Kidney (tissue), 13 donors: ENCODE measurements at regions not wholly inside any gene's neighbourhood (a gene's known extent, or its start where the extent isn't known, plus 50 kb on each side); places are given as distances from the start of the nearest gene placed in this dataset.

Experiments
- DNase-seq, 5 donors: peaks; one replicate each; pipeline ENCODE4 v3.0.0-alpha.2; 2013 to 2020
- FAIRE-seq: peaks from 2 replicates; lab custom pipeline; 2012; peaks lifted over from hg19 to GRCh38; lab: Jason Lieb, UNC
- H3K27ac ChIP-seq, 2 donors: one replicate each; pipeline ENCODE4 v1.7.0; 2013; ENCODE audit warnings: low read depth in 2 of 2, low read length in 2 of 2, inconsistent platforms in 1 of 2
- H3K27me3 ChIP-seq: one replicate; pipeline ENCODE4 v1.7.1; 2013; ENCODE audit warnings: low read length, inconsistent platforms; ENCODE audit not compliant: control insufficient read depth, insufficient read depth
- H3K36me3 ChIP-seq, 3 donors: one replicate each; pipeline versions ENCODE4 v1.7.0 to v1.7.1; 2013; ENCODE audit warnings: low read length in 3 of 3, control low read depth in 1 of 3, inconsistent platforms in 1 of 3; ENCODE audit not compliant: insufficient read depth in 3 of 3, control insufficient read depth in 2 of 3
- H3K4me1 ChIP-seq, 3 donors: one replicate each; pipeline versions ENCODE4 v1.7.0 to v1.7.1; 2013; ENCODE audit warnings: low read length in 3 of 3, inconsistent platforms in 1 of 3, low read depth in 1 of 3; ENCODE audit not compliant: control insufficient read depth in 2 of 3, insufficient read depth in 2 of 3
- H3K4me3 ChIP-seq, 3 donors: one replicate each; pipeline versions ENCODE4 v1.7.0 to v1.8.1; 2013; ENCODE audit warnings: low read length in 3 of 3, control low read depth in 1 of 3, inconsistent platforms in 1 of 3
- H3K9ac ChIP-seq, 3 donors: one replicate each; pipeline versions ENCODE4 v1.7.0 to v1.7.1; 2013; ENCODE audit warnings: low read length in 3 of 3, control low read depth in 1 of 3, inconsistent platforms in 1 of 3
- H3K9me3 ChIP-seq, 3 donors: one replicate each; pipeline versions ENCODE4 v1.7.0 to v1.7.1; 2013; ENCODE audit warnings: low read length in 3 of 3, control low read depth in 1 of 3, inconsistent platforms in 1 of 3; ENCODE audit not compliant: control insufficient read depth in 2 of 3, insufficient read depth in 1 of 3
- intact Hi-C: fragments of 100-400 bp; cut with DNase I; formaldehyde crosslinking; loops from one replicate; pipeline ENCODE4 v1.11.1; 2022
- TF ChIP-seq, protein P1 (sequence below): IDR thresholded peaks from 3 replicates; pipeline ENCODE4 v1.5.1; 2012; ENCODE audit warnings: mild to moderate bottlenecking, moderate library complexity, borderline replicate concordance; ENCODE audit not compliant: insufficient read depth; ENCODE audit errors: extremely low read depth
- donor health status: control.
- donor health status: control.
- donor health status: control.
- donor health status: control.
- donor health status: control.
- donor health status: DM: yes; HTN: yes; CAD: no.
- donor health status: Normal renal cell carcinoma (clear cell type).

DNA sequence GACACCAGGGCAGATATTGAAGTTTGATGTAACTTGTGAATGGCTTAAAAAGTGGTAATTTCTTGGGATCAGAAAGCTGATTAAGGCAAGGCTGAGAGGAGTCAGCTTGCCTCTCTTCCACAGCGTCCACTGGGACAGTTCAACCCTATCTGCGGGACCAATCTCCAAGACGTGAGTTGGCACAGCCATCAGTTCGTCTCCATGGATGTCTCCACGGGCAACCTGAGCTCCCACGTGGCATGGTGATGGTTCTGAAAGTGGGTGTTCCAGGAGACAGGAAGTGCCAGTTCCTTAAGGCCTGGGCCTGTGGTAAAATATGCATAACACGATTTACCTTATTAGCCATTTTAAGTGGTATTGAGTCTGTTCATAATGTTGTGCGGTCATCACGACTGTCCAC, 67.9 kb upstream of the BHLHE23 start:
- TF ChIP-seq, protein P1, sequence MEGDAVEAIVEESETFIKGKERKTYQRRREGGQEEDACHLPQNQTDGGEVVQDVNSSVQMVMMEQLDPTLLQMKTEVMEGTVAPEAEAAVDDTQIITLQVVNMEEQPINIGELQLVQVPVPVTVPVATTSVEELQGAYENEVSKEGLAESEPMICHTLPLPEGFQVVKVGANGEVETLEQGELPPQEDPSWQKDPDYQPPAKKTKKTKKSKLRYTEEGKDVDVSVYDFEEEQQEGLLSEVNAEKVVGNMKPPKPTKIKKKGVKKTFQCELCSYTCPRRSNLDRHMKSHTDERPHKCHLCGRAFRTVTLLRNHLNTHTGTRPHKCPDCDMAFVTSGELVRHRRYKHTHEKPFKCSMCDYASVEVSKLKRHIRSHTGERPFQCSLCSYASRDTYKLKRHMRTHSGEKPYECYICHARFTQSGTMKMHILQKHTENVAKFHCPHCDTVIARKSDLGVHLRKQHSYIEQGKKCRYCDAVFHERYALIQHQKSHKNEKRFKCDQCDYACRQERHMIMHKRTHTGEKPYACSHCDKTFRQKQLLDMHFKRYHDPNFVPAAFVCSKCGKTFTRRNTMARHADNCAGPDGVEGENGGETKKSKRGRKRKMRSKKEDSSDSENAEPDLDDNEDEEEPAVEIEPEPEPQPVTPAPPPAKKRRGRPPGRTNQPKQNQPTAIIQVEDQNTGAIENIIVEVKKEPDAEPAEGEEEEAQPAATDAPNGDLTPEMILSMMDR = no peak

DNA sequence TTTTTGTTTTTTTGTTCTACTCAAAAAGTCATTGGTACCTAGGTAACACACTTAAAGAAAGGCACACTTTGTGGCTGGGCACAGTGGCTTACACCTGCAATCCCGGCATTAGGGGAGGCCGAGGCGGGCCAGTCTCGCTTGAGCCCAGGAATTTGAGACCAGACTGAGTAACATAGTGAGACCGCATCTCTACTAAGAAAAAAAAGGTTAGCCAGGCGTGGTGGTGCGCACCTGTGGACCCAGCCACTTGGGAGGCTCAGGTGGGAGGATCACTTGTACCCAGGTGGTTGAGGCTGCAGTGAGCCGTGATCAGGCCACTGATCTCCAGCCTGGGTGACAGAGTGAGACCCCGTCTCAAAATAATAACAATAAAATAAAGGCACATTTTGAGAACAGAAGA, 67.4 kb upstream of the BHLHE23 start:
- TF ChIP-seq, protein P1 = no peak
- Histone ChIP-seq H3K27me3 (peaks cover 7% of the 10 kb centered on the region), H3K4me1 (no peaks in the 10 kb centered on the region), H3K36me3 (no peaks in the 10 kb centered on the region), H3K9me3 (peaks cover 0 to 20% (median 9%) of the 10 kb centered on the region in 3 donors), H3K9ac (no peak overlapping the region), H3K27ac (no peak overlapping the region), H3K4me3 (no peak overlapping the region)
- DNase-seq (peak in 1 of 5 donors; percentile 34), FAIRE-seq (no peak)
- intact Hi-C loops = no loop called here

More for the DNA sequence above, 67.9 kb upstream of the BHLHE23 start:
- Histone ChIP-seq H3K9ac (no peak overlapping the region), H3K4me1 (no peaks in the 10 kb centered on the region), H3K36me3 (no peaks in the 10 kb centered on the region), H3K27ac (no peak overlapping the region), H3K9me3 (peaks cover 0 to 22% (median 9%) of the 10 kb centered on the region in 3 donors), H3K4me3 (no peak overlapping the region), H3K27me3 (peaks cover 7% of the 10 kb centered on the region)
- FAIRE-seq (no peak), DNase-seq (peak in 1 of 5 donors; percentile 16)
- intact Hi-C loops = no loop called here

DNA sequence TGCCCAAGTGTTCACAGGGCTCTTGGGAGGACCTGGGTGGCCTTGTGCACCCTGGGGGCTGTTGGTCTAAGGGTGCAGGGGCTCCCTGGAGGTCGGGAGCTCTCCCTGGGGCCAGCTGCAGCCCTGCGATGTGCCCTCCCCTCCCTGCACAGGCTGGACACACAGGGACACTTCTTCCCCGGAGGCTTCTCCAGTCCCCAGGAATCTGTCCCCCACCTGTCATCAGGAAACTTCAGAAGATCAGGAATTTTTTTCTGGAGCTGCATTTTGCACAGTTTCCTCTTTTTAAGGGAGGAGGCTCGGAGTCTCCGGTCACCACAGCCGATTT, 66.9 kb upstream of the BHLHE23 start:
- peaks cover 7% of the 10 kb centered on the region for H3K27me3 ChIP-seq
- DNase-seq = peak in 1 of 5 donors; percentile 57
- intact Hi-C loops = no loop called here

More for the DNA sequence above, 66.9 kb upstream of the BHLHE23 start:
- Histone ChIP-seq H3K36me3 (no peaks in the 10 kb centered on the region), H3K27ac (no peak overlapping the region), H3K9me3 (peaks cover 0 to 19% (median 9%) of the 10 kb centered on the region in 3 donors), H3K4me1 (no peaks in the 10 kb centered on the region), H3K4me3 (no peak overlapping the region), H3K9ac (no peak overlapping the region)
- TF ChIP-seq, protein P1 = no peak
- no peak for FAIRE-seq
